ENCODE measurements at regions not wholly inside any gene's neighbourhood (a gene's known extent, or its start where the extent isn't known, plus 50 kb on each side); places are given as distances from the start of the nearest gene placed in this dataset.
A peak's percentile ranks its signal among the peaks of the same experiment; 100 is the strongest.

DNA sequence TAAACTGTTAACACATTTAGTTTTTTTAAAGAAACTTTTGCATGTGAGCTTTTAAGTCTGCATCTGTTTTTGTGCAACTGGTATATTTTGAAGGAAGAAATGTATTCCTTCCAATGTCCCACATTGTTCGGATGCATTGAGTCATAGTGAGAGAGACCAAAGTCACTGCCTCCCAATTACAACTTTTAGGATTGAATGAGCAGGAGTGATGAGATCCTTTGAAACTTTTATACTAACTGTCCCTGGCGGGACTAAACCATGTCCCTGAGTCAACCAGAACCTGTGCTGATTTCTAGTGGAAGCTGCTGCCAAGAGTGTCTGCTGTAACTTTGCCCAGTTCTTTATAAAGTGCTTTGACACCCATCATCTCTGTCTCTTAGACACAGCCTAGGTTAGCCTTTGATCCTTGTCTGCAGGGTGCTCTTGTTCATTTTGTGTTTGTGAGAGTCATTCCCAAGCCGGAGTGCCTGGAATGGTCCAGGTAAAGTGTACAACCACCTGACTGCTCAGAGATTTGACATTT is 122.7 kb downstream of the ZNF518B start:
- DNase-seq, result no peak

DNA sequence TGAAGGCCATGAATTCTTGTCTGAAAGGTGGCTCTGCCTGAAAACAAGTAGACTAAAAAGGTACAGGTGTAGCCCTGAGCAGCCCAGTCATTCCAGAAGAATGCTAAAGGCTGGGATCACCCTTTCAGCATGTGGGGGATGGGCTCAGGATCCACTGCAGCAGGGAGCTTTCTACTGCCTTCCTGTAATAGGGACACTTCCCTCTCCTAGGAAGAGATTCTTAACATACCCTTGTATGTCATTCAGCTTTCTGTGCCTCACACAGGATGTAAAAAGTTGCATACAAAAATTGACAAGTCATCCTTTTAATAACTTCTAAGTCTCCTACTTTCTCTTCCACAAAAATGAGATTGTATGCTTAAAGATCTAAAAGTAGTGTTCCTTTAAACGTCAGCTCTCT is 123.3 kb downstream of the ZNF518B start:
- DNase-seq, result no peak

DNA sequence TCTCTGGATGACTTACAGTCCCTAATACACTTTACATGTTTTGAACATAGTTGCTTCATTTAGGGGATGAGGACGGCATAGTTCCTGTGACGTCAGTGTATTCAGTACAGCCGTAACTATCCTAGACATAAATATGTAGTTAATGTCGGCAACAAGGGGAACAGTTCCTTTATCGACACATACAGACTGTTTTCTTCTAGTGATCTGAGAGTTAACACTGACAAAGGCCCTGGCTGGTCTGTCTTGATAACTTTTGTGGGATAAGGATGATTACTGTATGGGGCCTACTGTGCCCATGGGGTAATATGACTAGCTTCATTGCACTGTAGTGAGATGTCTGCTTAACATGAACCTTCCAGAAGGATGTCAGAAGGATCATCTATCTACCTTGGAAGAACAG is 131.2 kb downstream of the ZNF518B start:
- DNase-seq, result no peak

DNA sequence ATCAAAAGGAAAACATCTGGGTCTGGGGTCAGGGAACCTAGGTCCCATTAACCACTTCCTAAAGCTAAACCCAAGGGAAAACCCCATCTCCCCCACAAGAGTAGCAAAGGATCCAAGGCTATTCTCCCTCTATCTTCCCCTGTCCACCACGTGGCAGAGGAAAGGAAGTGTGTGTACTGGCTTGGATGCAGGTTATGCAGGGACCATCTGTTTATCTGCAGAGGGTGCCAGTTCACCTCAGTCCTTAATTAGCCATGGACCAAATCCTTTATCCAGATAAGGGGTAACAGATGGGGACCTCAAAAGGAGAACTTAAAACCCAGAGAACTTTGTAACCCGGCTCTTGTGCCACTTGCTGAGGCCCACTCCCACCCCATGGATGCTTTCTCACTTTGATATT is 135.3 kb downstream of the ZNF518B start:
- no peak for DNase-seq

DNA sequence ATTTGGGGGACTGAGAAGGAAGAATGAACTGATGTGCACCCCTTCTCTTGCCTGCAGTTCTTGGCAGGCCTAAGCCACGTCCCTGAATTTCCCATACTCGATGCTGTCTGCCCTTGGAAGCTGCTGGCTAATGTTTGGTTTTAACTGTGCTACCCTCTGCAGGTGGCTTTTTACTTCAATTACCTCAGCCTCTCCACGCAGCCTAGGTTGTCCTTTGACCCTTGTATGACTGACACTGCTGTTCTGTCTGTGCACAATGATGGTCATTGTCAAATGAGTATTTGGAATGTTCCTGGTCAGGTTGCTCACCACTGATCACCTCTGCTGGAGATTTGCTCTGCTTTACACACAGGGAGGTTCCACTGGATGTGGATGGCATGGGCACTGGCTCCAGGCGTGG is 137.1 kb downstream of the ZNF518B start:
- no peak for DNase-seq

DNA sequence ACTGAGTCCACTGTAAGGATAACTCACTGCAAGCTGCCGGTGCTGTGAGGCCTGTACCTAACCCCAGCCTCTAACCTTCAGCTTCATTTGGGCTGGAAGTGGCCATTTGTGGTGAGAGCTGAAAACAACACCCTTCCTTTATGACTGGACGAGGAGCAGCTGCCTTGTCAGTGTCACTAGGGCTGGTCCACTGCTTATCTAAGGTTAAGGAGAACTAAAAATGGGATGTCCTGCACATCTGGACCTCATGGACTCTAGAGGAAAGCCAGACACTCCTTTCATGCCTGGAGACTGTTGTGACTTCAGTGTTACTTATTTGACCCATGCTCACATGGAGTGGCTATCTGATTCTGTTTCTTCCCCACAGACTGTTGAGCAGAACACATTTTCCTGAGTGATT is 139.9 kb downstream of the ZNF518B start:
- no peak for DNase-seq

DNA sequence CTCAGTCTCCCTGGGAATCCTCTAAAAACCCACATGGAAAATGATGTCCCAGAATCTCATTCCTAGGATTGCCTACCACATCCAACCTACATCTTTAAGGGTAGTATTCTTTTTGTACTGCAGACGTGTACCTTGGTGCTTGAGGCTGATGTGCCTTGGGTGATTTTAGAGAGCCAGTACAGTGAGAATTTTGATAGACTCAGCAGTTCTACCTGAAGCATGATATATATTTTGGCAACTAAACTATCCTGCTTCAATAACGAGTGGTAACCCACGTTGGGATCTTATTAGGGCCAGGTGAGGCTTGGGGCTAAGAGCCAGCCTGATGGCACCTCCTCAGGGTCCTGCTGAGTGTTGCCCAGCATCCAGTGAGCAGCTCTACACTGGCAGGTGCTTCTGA is 140.4 kb downstream of the ZNF518B start:
- DNase-seq, result no peak

DNA sequence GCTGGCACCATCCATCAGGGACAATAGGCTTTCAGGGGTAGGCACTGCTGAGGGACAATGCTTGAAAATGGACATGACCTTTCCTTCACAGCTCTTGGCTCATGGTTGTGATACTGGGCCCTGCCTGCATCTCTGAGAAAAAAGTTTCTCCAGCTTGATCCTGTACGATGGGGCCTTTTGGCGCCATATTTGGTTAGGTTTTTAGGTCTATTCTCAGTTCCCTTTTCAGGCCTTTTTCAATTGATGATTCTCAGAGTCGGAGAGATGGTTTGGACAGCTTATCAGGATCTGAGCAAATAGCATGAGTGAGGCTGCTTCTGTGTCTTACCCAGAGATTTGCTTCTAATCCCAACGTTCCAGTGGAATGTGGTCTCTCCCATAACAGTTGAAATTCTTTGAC is 141.6 kb downstream of the ZNF518B start:
- no peak for DNase-seq

DNA sequence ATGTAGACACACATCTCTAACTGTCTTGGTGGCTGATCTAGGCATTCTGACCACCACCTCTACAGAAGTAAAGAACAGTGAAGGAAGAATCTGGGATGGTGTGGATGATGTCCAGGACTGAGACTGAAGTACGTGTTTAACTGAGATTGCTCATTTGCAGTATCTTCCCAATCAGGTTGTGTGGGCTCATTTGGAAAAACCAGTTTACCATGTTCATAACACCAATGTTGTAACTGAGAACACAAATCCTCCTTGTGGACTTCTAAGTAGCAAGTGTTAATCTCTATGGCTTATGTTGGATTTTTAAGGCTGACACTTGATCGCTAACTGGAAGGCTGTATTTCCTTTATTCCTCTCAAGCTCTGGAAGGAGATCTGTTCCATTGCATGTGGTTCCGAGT is 144.7 kb downstream of the ZNF518B start:
- no peak for DNase-seq

DNA sequence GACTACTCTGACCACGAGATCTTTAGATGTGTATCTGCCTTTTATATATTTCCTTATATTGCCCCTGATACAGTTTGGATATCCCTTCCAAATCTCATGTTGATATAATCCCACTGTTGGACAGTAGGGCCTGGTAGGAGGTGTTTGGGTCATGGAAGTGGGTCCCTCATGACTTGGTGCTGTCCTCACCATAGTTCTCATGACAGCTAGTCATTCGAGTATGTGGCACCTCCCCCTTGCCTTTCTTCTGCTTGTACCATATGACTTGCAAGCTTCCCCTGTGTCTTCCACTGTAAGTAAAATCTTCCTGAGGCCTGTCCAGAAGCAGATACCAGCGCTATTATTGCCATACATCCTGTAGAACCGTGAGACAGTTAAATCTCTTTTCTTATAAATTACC is 145.3 kb downstream of the ZNF518B start:
- no peak for DNase-seq

DNA sequence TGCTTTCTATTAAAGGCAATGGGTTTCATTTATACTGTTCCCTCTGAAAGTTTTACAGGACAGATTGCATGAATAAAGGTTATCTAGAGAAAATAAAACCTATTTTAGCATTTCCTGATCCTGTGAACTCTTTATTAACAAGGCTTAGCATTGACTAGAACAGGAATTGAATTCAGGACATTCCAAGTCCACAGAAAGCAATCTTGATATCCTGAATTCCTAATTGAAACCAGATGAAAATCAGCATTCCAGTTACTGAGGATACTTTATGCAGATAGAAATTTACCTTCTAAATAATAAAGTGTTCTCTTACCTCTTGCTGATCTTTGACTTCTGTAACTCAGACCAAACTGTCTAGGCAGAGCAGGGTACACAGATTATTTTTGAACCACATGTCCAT is 151.4 kb downstream of the ZNF518B start:
- no peak for DNase-seq

DNA sequence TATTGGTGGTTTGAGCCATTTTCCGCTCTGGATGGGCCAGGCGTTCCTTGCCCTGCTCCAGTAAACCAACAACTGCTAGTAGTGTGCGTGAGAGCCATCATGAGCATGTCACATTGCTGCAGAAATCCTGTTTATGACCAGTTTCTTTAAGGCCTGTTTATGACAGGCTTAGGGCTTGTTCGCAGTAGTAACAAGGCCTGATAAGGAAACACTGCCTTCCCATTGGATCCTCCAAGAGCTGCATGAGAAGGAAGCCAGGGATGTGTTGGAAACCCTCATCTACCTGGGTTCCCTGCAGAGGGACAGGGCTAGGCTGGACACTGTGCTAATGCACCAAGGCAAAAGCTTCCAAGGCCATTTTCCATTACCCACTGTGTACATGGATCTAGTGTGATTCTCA is 153.9 kb downstream of the ZNF518B start:
- no peak for DNase-seq

DNA sequence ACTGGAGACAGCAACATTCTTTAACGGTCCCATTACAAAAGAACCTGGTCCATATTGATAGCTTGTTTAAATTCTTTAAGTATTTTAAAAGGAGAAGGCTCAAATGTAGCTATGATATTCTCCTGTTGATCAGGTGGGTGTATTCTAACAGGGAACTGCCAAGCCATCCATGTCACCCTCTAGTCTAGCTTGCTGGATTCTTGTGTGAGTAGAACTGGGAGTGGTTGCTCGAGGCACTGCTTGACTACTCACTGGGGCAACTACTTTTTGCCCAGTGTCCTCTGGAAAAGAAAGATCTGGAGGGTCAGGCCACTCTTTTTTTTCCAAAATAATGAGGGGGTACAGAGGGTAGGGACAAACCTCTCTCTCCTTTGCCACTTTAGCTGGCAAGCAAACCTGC is 155.1 kb downstream of the ZNF518B start:
- DNase-seq, result no peak

DNA sequence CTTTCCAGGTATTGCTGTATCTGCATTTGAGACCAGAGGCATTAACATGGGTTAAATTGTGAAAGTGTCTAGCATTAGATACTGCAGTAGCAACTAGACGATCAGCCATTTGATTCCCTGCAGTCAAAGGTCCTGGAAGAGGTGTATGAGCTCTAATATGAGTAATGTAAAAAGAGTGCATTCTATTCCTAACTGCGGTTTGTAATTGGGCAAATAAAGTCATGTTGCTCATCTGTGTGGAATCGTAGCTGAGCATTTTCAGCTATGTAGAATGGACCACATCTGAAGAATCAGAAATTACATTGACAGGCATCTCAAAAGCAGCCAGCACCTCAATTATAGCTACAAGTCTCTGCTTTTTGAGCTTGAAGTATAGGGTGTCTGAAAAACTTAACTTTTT is 157.6 kb downstream of the ZNF518B start:
- no peak for DNase-seq

DNA sequence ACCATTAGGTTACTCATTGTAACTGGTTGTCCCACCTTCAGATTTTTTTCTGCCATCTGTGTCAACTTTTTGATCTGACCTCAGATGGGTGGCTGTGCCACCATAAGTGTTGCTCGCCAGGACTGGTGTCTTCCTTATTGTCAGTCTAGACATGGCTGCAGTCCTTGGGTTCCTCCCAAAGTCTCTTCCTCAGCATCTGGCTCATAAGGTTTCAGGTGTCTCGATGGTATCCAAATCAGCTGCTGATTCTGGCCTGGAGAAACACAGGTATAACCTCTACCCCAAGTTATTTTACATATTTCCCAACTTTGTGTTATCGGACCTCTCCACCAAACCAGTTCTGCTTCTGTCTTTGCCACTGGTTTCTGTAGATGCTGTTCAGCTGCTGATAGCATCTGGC is 158.5 kb downstream of the ZNF518B start:
- no peak for DNase-seq

DNA sequence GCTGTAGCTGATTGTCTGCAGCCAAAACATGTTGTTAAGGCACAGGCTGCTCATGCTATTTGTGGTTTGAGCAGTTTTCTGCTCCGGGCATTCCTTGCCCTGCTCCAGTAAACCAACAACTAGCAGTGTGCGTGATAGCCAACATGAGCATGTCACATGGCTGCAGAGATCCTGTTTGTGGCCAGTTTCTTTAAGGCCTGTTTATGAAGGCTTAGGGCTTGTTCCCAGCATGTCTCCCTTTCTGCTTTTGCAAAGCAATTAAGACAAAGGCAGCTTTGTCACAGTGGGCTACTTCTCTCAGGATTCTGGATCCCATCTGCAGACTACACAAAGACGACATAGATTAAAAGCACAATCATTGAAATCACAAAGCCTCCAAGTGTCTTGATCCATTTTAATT is 160.5 kb downstream of the ZNF518B start:
- peak; percentile 27 for DNase-seq

DNA sequence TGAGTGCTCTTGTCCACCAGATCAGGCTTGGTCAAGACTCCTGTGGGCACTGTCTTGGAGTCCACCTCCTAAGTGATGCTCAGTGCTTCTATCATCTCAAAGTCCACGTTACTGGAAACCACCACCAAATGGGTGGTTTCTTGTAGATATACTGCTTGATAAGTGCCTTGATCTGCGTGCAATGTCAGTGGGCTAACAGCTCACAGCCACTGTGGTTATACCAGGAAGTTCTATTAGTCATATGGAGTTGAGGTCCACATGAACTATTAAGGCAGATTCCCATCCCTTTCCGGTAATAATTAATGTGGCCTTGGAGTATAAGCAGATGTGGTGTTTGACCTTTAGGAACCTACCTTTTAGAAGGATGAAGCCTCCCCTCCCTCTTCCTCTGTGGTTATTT is 161.9 kb downstream of the ZNF518B start:
- no peak for DNase-seq

DNA sequence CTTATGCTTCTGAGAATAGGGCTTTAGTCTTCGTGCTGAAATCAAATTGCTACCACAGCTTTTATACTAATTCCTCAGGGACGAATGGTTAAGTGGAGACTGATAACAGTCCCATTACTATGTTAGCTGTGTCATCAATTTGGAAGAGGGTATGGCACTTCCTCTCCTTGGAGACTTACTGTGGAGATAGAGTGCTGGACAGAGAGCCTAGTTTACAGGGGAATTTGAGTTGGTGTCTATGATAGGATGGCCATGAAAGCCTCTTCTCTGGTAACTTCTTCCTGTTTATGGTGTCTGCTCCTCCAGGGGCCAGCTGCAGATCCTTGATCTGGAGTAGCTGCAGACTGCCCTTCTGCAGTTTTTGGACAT is 167.7 kb downstream of the ZNF518B start:
- DNase-seq, result no peak

DNA sequence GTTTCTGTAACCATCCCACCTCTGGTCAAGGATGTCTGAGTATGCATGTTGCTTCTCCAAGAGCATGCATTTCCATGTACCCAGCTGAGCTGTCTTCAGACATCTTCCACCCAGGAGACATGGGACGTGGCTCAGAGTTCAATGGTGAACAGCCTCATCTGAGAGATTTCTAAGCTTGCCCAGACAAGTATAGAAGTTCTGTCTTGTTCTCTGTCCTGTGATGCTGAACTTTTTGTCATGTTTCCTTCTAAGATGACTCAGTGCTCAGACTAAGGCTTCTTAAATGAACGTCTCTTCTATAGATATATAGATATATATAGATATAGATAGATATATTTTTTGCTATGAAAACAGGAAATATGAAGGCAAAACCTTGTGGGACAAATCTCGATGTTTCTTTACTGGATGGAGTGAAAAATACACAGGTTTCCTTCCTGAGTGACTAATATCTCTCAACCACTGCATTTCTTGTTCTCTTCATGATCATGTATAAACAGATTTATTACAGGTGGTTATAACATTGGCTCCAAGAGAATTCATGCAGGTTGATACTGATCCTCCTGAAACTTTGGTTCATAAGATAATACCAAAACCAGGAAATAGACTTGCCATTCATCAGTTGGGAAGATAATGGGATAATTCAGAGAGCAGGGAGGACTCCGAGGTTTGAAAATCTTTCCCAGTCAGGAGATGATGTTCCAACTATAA is 168.2 kb downstream of the ZNF518B start:
- DNase-seq, result no peak

DNA sequence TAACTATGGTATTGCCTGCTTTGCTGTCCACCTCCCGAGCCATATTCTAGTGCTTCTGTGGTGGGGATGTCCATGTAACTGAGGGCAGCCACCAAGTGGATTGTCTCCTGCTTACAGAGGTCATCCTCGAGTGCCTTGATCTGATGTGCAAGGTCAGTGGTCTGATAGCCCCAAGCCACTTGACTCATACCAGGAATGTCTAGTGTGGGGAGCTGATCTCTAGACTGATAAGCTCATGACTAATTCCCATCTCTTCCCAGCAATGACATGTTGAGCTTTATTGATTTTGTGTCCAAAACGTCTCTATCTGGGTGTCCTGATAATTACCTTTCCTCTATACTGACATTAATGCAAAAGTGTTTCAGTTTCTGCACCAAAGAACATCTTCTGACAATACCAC is 168.4 kb upstream of the WDR1 start:
- DNase-seq, result no peak

DNA sequence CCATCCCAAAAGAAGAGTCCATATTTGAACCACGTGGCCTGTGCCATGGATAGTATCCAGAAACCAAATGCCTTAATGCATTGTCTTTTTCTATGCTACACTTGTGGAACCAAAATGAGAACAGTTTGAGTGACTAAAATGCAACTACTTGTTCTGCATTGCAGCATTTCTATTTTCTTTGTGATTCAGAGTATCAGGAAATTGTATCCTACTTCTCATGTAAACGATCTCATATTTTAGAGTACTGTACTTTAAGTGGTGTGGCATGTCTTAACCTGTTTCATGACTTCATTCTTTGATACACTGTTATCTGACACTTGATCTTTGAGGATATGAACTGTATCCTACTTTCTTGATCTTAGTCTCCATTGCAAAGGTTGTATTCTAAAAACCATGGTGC is 167.2 kb upstream of the WDR1 start:
- DNase-seq, result no peak

DNA sequence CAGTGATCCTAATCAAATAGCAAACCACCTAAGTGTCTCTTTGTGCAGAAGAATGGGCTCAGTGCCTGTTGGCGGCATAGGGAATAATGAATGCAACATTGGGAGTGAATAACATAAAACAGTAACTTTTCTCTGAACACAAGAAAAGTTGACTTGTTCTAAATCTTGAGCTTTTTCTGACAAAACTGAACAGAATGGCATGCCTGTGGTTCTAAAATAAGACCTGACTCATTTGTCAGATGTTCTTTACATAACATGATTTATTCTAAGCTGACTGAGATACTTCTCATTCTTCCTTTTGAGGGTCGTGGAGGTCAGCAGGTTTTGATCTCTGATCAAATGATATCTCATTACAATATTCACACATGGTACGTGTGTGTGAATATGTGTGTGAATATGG is 165.4 kb upstream of the WDR1 start:
- no peak for DNase-seq

DNA sequence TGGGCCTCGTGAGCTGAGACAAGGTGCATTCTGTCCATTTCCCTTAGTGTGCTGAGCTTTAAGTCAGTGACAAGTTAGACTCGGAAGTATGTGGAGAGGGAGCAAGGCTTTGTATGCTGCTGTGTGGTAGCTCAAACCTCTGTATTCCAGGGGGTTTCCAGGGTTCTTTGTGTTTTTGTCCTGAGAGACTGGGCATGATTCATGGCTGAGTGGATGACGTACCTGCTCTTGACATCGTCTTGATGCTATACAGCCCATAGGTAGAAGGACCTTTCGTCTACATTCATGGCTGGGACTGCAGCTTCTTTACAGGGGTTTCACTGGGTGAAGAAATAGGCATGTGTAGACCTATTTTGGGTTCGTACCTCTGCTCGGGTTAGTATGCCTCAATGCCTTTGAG is 162.7 kb upstream of the WDR1 start:
- DNase-seq, result no peak

DNA sequence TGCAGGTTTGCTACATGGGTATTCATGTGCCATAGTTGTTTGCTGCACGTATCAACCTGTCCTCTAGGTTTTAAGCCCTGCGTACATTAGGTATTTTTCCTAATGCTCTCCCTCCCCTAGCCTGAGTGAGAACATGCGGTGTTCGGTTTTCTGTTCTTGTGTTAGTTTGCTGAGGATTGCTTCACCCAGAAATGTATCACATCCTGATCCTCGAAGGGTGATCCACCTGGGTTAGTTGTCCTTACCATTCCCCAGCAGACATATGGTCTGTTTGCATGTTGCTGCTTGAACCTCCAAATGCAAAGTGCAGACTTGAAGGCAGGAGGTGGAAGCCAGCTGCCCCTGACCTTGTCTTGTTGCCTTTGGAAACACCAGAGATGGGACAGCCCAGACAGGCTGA is 161.5 kb upstream of the WDR1 start:
- no peak for DNase-seq

DNA sequence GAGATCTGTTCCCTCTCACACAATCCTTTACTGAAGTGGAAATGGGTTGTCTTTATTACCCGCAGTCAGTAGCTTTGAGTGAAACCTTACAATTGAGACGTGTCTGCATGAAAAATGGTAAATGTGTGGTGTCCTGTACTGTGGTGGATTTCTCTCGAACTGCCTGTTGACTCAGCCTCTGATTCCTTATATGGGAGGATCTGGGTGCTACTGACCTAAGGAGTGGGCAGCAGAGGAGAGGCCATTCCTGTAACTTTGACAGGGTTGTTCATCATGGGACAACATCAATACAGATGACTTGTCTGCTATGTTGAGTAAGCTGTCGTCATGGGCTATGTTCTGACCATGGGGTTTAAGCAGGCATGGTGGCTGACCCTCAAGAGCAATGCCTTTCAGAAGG is 159.6 kb upstream of the WDR1 start:
- DNase-seq, result no peak
